HG02623 (cell line): ENCODE measurements at regions not wholly inside any gene's neighbourhood (a gene's known extent, or its start where the extent isn't known, plus 50 kb on each side); places are given as distances from the start of the nearest gene placed in this dataset.

Source experiments
- ATAC-seq: cut with Tn5 transposase; IDR thresholded peaks from one replicate; pipeline ENCODE4 v1.9.1; 2021; ENCODE audit warnings: moderate library complexity; ENCODE audit not compliant: unreplicated experiment

DNA sequence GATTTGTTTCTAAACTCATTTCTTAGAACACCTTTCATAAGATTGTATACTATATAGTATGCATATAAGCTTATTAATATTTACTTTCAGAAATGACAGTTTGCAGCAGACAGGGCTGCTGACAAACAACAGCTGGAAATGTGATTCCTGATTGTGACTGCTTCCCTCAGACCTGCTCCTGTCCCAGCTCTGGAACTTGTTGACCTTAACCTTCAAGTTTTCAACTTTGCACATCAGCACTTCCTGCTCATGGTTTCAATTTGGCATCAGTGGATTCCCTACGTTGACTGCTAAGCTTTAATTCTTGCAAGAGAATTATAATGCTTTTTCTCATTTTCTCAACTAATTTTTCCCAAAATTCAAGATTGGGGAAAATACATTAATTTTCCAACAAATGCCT lies 459.2 kb upstream of the ACVR2A start:
- no peak for ATAC-seq

DNA sequence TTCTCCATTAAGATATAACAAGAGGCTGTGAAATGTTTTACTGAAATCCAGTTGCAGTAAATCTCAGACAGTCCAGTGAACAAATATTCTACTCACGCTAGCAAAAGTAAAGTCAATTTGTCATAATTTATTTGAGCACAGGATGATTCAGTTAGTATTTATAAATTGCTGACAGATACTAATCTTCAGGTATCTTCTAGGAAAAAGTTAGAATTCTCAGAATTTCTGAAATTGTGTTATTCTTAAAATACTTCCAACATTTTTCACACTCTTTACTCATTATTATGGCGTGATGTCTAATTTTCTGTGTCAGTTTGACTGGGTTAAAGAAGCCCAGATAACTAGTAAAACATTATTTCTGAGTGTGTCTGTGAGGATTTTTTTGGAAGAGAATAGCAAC lies 460.2 kb upstream of the ACVR2A start:
- ATAC-seq, result no peak

DNA sequence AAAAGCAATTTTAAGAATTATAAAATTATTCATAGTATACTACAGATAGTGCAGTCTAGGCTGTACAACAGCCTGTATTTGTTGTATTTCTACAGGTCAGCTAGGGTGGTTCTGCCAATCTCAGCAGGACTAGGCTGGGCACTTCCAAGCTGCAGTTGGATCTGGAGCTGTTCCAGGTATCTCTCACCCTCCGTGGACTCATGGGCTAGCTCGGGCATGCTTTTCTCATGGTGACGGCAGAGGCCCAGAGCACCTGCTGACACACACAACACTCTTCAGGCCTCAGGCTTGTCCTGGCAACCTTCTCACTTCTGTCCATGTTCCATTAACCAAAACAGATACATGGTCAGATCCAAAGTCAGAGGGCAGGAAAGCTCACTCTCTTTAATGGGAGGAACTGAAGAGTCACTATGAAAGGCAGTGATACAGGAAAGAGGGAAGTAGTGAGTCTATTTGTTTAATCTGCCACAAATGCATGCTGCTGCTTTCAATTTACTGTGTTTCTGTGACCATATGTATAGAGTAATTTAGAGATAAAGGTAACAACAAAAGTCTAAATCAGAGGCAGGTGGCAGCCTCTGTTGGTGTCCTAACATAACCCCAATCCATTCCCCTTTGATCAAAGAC lies 462.4 kb upstream of the ACVR2A start:
- no peak for ATAC-seq

DNA sequence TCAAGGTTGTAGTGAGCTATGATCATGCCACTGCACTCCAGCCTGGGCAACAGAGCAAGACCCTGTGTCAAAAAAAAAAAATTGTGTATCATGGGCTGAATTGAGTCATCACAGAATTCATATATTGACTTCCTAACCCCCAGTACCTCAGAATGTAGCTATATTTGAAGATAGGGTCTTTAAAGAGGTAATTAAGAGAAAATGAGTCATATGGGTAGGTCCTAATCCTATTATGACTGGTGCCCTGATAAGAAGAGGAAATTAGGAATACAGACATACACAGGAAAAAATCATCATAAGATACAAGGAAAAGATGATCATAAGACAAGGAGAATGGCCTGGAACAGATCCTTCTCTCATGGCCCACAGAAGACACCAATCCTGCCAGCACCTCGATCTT lies 466.4 kb upstream of the ACVR2A start:
- no peak for ATAC-seq

DNA sequence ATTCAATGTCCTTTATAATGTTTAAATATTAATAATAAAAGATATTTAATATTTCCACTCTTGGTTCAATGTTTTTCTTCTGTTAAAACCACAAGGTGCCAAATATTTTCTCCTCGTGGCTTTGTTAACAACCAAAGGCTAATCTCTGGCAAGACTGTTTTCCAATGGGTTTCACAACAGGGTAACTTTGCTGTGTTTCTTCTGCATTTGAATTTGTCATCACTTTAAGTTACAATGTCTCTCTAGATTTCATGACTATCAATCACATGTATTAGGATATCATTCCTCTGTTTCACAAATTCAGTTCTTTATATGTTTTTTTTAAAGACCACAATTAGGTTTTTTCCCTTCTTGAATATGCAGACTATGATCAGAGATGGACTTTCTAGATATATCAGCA lies 469.8 kb upstream of the ACVR2A start:
- ATAC-seq, result no peak

DNA sequence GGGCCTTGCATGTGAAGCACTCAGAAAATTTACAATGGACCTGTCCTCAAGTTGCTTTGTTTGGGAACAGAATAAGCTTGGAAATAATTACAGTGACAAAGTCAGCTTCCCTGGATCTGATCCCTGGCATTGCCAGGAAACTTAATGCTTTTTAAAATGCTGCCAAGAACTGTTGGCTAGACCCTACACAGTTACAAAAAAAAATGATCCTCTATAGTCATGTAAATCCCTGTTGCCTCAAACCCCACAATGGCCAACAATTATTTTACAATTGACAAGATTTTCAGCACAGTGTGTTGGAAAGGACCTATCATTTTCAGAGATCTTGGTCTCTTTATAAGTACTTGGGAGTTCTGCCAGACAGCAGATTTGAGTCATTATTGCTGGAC lies 470.4 kb upstream of the ACVR2A start:
- no peak for ATAC-seq

DNA sequence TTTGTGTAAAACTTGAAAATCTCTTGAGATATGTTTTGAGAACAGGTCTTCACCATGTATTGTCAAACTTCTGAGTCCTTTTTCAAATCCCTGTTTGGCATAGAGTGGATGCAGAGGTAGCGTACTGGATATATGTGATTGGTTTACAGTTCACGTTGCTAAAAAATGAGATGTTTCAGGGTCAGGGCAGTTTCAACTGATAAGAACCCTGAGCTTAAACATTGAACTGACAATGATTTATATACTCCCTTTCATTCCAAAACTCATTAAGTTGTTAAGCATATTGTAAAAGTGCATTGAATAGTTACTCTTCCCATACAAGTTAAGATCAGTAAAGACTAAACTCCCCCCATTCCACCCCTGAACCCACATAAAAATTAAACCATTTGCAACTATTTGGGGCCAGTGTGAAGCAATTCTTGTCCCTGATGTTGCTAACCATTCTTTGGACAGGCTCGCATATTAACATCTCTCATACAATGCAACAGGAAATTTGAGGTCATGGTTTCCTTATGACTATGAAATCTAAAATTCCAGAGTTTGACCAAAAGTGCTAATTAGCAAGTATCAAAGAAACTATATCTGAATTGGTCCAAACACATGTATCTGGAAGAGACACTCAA lies 470.9 kb upstream of the ACVR2A start:
- ATAC-seq, result no peak

DNA sequence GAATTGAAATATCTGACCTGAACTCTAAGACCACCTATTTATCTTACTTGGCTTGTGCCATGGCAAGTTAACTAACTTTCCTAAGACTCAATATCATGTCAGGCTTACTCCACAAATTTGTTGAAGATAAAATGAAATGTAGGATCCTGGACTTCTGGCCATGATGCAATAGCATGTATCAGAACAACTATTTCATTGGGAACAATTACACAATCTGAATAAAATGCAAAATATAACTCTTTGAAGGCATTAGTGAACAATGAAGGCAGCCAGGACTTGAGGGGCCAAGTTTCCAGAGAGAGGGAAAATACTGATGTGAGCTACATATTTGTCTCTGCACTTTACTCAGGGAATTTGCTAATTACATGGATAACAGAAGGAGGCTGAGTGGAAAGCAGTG lies 476.5 kb upstream of the ACVR2A start:
- ATAC-seq, result no peak

DNA sequence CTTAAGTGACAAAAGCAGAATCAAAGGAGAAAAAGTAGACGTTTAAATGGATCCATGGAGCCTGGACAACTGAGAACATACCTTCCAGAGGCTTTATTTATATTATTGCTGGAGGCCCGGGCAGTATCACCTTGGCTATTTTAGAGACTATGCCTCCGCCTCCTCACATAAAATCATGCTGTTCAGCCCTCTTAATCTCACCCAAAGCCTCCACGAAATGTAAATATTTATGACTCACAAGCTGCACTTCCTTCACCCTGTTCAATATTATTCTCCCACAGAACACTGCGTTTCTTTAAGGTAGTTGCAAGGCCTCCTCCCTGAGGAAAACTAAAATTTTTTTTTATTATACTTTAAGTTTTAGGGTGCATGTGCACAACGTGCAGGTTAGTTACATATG lies 478.6 kb upstream of the ACVR2A start:
- ATAC-seq, result no peak

DNA sequence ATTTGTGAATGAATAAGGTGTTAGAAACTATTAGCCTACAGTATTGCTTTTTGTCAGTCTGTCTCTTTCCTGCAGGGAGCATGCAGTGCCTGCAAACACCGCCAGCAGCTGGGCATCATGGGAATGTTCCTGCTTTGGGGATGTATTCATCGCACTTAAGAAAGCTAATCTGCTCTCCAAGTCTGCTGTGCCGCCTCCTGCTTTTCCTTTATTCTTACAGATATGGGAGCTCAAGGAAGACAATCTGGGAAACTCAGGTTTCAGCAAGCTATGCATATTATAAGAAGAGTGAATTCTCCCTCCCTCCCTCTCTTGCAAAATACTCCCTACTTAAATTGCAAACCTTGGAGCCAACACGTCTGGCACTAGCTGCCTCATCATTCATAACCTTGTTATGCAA lies 479.2 kb upstream of the ACVR2A start:
- ATAC-seq, result no peak

DNA sequence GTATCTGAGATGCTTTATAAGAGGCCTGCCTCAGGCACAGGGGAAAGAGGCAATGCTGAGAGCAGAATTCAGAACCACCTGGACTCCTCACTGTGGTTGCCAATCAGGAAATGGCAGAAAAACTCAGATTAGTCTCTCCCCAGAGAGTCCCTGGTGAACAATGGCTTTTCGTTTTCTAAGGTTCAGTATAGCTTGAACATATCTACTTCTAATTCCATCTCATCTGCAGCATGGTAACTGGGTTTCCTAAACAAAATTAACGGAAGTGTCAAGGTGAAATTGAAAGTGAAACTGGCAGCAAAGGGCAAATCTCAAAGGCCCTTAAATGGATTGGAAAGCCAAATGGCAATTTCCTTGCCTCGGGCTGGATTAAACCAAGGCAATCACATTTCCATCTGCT lies 480.2 kb upstream of the ACVR2A start:
- no peak for ATAC-seq

DNA sequence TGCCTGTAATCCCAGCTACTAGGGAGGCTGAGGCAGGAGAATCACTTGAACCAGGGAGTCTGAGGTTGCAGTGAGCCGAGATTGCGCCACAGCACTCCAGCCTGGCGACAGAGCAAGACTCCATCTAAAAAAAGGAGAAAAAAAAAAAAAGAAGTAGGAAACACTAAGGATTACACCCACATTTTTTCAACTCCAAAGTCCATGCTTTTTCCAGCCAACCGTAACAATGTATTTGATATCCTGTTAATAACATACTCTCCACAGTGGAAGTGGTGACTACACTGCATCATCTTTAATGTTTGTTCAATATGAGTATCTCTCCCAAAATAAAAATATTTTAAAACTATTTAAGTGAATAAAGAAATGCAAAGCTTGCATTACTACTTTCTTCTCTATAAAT lies 481.6 kb upstream of the ACVR2A start:
- ATAC-seq, result no peak

DNA sequence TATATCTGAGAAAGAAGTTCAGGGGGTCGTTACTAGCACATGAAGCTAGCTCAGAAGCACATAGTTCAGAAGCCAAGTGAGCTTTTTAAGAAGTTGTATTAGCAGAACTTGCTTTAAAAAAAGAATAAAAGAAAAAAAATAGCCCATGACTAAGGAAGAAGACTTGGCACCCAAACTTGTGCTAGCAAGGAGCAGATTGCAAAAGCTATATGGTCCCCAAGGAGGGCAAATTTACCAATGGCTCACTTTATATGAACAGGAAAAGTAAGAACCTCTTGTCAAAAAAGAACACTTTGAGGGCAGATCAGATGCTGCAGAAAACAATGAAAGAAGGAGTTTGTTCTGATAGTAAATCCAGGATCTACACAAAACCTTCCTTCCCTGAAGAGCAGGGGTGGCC lies 486.5 kb upstream of the ACVR2A start:
- ATAC-seq, result no peak

DNA sequence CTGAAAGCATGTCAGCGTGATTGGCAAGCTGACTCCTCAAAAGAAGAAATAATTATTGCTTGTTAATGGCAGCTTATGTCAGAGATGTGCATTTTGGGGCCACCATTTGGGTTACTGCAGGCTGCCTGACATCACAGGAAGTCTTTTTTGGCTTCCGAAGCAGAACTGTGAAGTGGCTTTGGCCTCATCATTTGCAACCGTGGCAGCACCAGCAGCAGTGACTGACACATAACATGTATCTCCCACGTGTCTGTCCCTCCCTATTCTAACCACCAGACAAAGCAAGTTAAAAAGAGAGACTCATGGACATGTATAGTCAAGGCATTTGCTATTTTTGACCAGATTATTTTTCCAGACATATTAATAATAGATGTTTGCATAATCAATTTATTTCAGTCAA lies 488.7 kb upstream of the ACVR2A start:
- no peak for ATAC-seq

DNA sequence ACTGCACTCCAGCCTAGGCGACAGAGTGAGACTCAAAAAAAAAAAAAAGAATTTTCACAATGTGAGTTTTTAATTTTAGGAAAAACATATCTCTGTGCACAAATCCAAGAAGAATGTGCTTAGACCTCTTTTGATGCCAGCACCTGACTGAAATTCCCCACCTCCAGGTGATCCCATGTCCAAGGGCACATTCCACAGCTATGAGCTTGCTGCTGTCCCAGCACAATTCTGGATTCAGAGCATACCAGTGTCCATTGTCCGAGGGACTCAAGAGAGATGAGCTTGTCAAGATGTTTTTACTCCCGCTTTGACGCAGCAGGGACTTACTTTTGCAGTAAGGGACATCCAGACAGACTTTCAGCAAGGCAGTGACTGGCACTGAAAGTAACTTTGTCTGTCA lies 489.1 kb upstream of the ACVR2A start:
- no peak for ATAC-seq

DNA sequence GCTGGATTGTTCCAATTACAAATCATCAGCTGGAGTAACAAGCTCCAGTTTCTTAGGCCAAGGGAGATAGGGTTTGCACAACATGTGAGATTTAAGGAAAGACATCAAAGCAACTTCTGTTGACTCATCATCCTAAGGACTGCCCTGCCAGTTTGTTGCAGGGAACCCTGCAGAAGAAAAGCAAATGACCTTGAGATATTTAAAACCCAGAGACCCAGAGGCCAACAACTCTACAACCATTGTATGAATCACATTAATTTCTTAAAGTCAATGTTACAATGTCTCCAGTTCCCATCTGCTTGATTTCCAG lies 491.8 kb upstream of the ACVR2A start:
- ATAC-seq, result no peak

DNA sequence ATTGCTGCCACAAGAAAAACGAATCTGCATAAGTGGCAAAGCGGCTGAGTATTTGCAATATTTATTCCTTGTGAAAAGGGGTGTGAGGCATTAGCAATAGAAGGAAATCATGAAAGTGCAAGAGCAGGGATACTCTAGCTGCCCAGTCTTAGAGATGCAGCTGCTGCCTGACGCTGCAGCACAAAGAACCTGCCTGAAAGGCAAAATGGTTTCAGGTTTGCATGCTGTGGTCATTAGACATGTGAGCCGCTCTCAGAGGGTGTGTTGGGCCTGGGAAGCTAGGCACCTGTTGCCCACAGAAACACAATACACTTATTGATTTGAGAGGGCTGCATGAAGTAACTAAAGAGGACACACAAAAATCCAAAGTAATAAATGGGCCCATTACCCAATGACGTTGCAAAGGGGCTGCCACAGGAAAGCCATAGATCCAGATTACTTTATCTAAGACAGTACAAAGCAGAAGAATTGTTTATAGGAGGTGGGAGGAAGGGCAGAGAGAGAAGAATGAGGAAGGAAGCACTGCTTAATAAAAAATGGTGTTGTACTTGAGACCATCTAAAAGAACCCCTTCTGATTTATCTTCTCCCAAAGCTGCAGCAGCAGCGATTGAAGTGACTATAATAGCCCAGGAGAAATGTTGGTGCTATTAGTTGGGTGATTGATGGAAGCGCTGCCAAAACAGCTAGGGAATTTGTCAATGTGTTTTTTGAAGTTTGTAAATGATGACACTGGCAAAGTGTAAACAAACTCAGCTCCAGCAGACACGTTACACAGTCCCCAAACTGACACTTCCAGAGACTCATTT lies 492.4 kb upstream of the ACVR2A start:
- ATAC-seq, result no peak

DNA sequence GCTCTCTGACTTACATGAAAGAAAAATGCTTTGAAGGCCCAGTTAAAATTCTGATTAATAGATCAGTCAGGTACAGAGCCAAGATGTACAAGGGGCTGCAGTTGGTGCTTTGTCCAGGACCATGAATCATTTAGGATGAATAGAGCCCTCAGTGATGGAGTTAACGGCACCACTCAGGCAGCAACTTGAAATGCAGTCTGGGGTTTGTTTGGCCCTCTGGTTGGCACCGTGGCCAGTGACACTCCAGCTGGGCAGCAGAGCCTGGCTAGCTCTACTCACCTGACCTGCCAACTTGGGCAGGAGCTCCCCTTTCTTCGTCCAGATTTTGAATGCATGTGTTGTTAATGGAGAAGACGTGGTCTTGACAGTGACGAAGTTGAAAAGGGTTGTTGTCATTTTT lies 493.0 kb upstream of the ACVR2A start:
- no peak for ATAC-seq

DNA sequence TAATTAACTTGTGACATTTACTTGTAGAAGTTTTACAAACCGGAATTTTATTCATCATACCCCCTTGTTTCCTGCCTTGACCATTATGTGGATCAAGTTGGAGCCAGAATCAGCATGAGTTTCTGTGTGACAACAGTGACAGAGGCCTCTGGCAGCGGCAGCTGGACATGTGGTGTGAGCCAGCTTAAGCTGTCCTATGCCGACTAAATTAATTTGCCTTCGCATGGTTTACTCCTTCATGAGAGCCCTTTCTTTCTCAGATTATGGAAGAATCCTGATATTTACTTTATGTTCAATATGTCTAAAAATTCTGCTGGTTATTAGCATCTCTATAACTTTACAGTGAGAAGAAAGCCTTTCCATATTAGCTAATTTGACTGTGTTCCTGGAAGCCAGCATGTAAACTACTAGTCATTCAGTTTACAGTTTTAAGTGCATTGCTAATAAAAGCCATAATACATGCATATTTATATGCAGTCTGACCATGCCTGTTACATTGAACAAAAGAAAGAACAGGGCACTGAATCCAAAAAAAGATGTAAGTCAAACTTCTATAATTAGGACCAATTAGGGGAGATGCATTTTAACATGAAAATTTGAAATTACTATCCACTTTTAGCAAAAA lies 495.8 kb upstream of the ACVR2A start:
- ATAC-seq, result no peak

DNA sequence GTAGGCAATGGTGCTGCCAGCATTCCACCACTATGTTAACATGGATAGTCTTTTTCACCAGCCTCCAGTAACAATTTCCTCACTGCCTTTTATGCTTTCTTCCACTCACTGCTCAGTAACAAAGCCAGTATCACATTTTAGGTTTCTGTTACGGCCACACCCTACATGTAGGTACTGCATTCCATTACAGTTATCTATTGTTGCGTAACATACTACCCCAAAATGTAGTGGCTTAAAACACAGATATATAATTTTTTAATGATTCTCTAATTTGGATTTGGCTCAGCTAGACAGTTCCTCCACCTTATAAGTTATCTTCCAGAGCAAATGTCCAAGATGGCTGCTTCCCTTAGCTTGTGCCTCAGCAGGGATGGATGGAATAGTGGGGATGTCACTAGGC lies 498.7 kb upstream of the ACVR2A start:
- no peak for ATAC-seq

DNA sequence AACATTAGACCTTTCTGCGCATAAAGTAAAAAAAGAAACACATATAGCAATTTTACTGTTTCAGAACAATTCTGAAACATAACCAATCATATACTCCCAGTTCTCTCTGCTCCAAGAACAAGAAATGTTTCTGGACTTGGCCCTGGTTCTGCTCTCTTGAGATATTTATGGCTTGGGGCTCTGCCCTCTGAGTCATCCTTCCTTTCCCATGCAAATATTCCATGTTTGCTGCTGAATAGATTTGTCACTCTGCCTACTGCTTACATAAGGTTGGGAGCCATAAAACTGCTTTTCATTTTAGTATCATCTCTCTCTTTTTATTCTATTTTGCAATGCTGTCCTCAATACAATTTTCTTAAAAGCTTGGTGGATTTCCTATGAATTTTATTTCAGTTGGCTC lies 499.6 kb upstream of the ACVR2A start:
- no peak for ATAC-seq

DNA sequence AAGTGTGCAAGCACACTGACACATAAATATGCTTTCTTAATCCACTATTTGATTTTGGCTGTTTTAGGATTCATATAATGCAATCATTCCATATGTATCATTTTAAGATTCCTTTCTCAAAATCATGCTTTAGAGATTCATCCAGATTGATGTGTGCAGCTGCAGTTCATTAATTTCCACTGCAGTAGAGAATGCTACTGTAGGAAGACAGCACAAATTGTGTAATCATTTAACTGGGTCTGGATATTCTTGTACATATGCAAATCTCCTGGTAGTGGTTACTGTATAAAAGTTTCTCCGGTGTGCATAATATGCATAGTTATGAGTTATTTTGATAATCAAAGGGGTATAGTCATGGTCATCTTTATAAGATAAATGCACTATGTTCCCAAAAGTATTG lies 502.5 kb upstream of the ACVR2A start:
- no peak for ATAC-seq
